SK-N-SH (cell line): ENCODE measurements at regions not wholly inside any gene's neighbourhood (a gene's known extent, or its start where the extent isn't known, plus 50 kb on each side); places are given as distances from the start of the nearest gene placed in this dataset.

ENCODE experiments used
- CTCF ChIA-PET: fragments of 300-600, 350-600 bp; formaldehyde crosslinking; extraction: SDS; loops from one replicate; lab custom pipeline; 2021; lab: Yijun Ruan, JAX
- POLR2A ChIA-PET: fragments of 350-600 bp; sonication (Branson Sonifier 250); formaldehyde crosslinking; extraction: SDS; loops from one replicate; lab custom pipeline; 2020; ENCODE audit warnings: antibody characterized with exemption, inconsistent platforms; lab: Yijun Ruan, JAX
- DNase-seq: peaks from one replicate; pipeline ENCODE4 v3.0.0; 2012
- H2AFZ ChIP-seq: fragments of 200-600 bp; sonication (generic); 2 replicates; pipeline ENCODE4 v1.8.1; 2016; ENCODE audit warnings: antibody characterized with exemption, mild to moderate bottlenecking, low read depth
- H3F3A ChIP-seq: fragments of 200-600 bp; sonication (generic); replicated peaks from 2 replicates; pipeline ENCODE3; 2016; ENCODE audit warnings: antibody characterized with exemption, mild to moderate bottlenecking; ENCODE audit not compliant: insufficient read depth
- H3K27ac ChIP-seq, 2 experiments: fragments of 200-500 bp in 1 of 2; fragments of 200-600 bp in 1 of 2; sonication (Bioruptor generic) in 1 of 2; sonication (generic), shearing (Covaris generic) in 1 of 2; 2 replicates each; pipeline versions ENCODE4 v1.5.1 to v1.6.1; 2014 to 2016; ENCODE audit warnings: low read depth in 2 of 2, inconsistent platforms in 1 of 2, low read length in 1 of 2, mild to moderate bottlenecking in 1 of 2, mixed read lengths in 1 of 2
- H3K27me3 ChIP-seq: fragments of 200-600 bp; sonication (generic), shearing (Covaris generic); 2 replicates; pipeline ENCODE4 v1.6.1; 2016; ENCODE audit warnings: mixed run types; ENCODE audit not compliant: insufficient read depth
- H3K36me3 ChIP-seq, 2 experiments: fragments of 200-500 bp in 1 of 2; fragments of 200-600 bp in 1 of 2; sonication (Bioruptor generic) in 1 of 2; sonication (generic) in 1 of 2; replicated peaks in 1 of 2; 2 replicates each; pipeline versions ENCODE3 to v1.5.1; 2014 to 2016; ENCODE audit warnings: low read length in 1 of 2, mild to moderate bottlenecking in 1 of 2; ENCODE audit not compliant: insufficient read depth in 2 of 2, control insufficient read depth in 1 of 2
- H3K4me1 ChIP-seq, 2 experiments: fragments of 200-500 bp in 1 of 2; fragments of 200-600 bp in 1 of 2; sonication (Bioruptor generic) in 1 of 2; sonication (generic), shearing (Covaris generic) in 1 of 2; 2 replicates each; pipeline versions ENCODE4 v1.5.1 to v1.6.1; 2014 to 2016; ENCODE audit warnings: low read depth in 1 of 2, low read length in 1 of 2, mixed run types in 1 of 2; ENCODE audit not compliant: insufficient read depth in 2 of 2, control insufficient read depth in 1 of 2
- H3K4me2 ChIP-seq: fragments of 200-600 bp; sonication (generic), shearing (Covaris generic); 2 replicates; pipeline ENCODE4 v1.6.1; 2017; ENCODE audit warnings: mixed run types
- H3K4me3 ChIP-seq, 2 experiments: fragments of 200-500 bp in 1 of 2; fragments of 200-600 bp in 1 of 2; sonication (Bioruptor generic) in 1 of 2; sonication (generic), shearing (Covaris generic) in 1 of 2; 2 replicates each; pipeline versions ENCODE4 v1.5.1 to v1.8.1; 2014 to 2016; ENCODE audit warnings: low read depth in 2 of 2, inconsistent platforms in 1 of 2, low read length in 1 of 2, mild to moderate bottlenecking in 1 of 2, mixed read lengths in 1 of 2, moderate library complexity in 1 of 2
- H3K79me2 ChIP-seq: fragments of 200-600 bp; sonication (generic); 2 replicates; pipeline ENCODE4 v1.8.1; 2017; ENCODE audit warnings: mild to moderate bottlenecking; ENCODE audit not compliant: insufficient read depth
- H3K9ac ChIP-seq: fragments of 200-600 bp; sonication (generic); 2 replicates; pipeline ENCODE4 v1.6.1; 2017; ENCODE audit warnings: mixed run types
- H3K9me2 ChIP-seq: fragments of 200-600 bp; sonication (generic); 2 replicates; pipeline ENCODE4 v1.6.1; 2017; ENCODE audit warnings: mixed run types
- H3K9me3 ChIP-seq: fragments of 200-600 bp; sonication (generic); 2 replicates; pipeline ENCODE4 v1.6.1; 2017; ENCODE audit warnings: mixed run types, mild to moderate bottlenecking, moderate library complexity
- H4K20me1 ChIP-seq: fragments of 200-600 bp; sonication (generic); 2 replicates; pipeline ENCODE4 v1.6.1; 2017; ENCODE audit warnings: mild to moderate bottlenecking, mixed run types; ENCODE audit not compliant: insufficient read depth
- CTCF ChIP-seq: fragments of 200-600 bp; sonication (generic); IDR thresholded peaks from 2 replicates; pipeline ENCODE4 v1.6.1; 2017; ENCODE audit warnings: antibody characterized with exemption, mild to moderate bottlenecking, moderate library complexity
- ELF1 ChIP-seq: IDR thresholded peaks from 2 replicates; pipeline ENCODE4 v1.4.0; 2012
- EP300 ChIP-seq, 2 experiments: IDR thresholded peaks; 2 replicates each; pipeline versions ENCODE4 v1.4.0 to v1.6.1; 2012; ENCODE audit warnings: borderline replicate concordance in 1 of 2, low read depth in 1 of 2, low read length in 1 of 2
- EZH2phosphoT487 ChIP-seq: fragments of 200-600 bp; sonication (generic); IDR thresholded peaks from 2 replicates; pipeline ENCODE4 v1.6.1; 2017; ENCODE audit warnings: low read depth, mixed run types, mild to moderate bottlenecking, antibody characterized with exemption, moderate library complexity, borderline replicate concordance
- FOXM1 ChIP-seq: IDR thresholded peaks from 2 replicates; pipeline ENCODE4 v1.4.0; 2012; ENCODE audit warnings: low read depth, mild to moderate bottlenecking
- GABPA ChIP-seq: IDR thresholded peaks from 2 replicates; pipeline ENCODE4 v1.4.0; 2012; ENCODE audit warnings: low read depth, mild to moderate bottlenecking
- GATA2 ChIP-seq: sonication (generic); formaldehyde crosslinking; IDR thresholded peaks from 2 replicates; pipeline ENCODE4 v1.5.0; 2020; ENCODE audit warnings: mild to moderate bottlenecking, missing genetic modification reagents
- MAX ChIP-seq: IDR thresholded peaks from 2 replicates; pipeline ENCODE4 v1.4.0; 2012; ENCODE audit warnings: low read depth
- MEF2A ChIP-seq: IDR thresholded peaks from 2 replicates; pipeline ENCODE4 v1.4.0; 2012; ENCODE audit warnings: low read depth, borderline replicate concordance
- MXI1 ChIP-seq: IDR thresholded peaks from 2 replicates; pipeline ENCODE4 v1.6.1; 2012; ENCODE audit warnings: mild to moderate bottlenecking, low read depth, low read length, improper control_type of control experiment
- PBX3 ChIP-seq: IDR thresholded peaks from 2 replicates; pipeline ENCODE4; 2012
- REST ChIP-seq: IDR thresholded peaks from 2 replicates; pipeline ENCODE4 v1.6.1; 2012; ENCODE audit warnings: mild to moderate bottlenecking, low read depth, low read length, moderate library complexity
- RFX5 ChIP-seq: IDR thresholded peaks from 2 replicates; pipeline ENCODE4 v1.6.1; 2012; ENCODE audit warnings: mild to moderate bottlenecking, improper control_type of control experiment, low read length
- RXRA ChIP-seq: IDR thresholded peaks from 2 replicates; pipeline ENCODE4 v1.4.0; 2012; ENCODE audit warnings: low read depth, mild to moderate bottlenecking, borderline replicate concordance
- SIN3A ChIP-seq: IDR thresholded peaks from 2 replicates; pipeline ENCODE4 v1.6.1; 2012; ENCODE audit warnings: low read depth, mild to moderate bottlenecking, low read length, moderate library complexity, borderline replicate concordance
- SMC3 ChIP-seq: IDR thresholded peaks from 2 replicates; pipeline ENCODE4 v1.6.1; 2012; ENCODE audit warnings: low read depth, low read length, improper control_type of control experiment
- TAF1 ChIP-seq: IDR thresholded peaks from 2 replicates; pipeline ENCODE4 v1.6.1; 2012; ENCODE audit warnings: low read depth, mild to moderate bottlenecking, low read length, moderate library complexity, borderline replicate concordance
- USF1 ChIP-seq: IDR thresholded peaks from 2 replicates; pipeline ENCODE4 v1.4.0; 2012; ENCODE audit warnings: low read depth, borderline replicate concordance
- USF2 ChIP-seq: fragments of 150-350 bp; IDR thresholded peaks from 2 replicates; pipeline ENCODE4 v1.6.1; 2017; ENCODE audit warnings: antibody characterized with exemption, low read length, low read depth, borderline replicate concordance
- ZBTB33 ChIP-seq: IDR thresholded peaks from 2 replicates; pipeline ENCODE4 v1.4.0; 2012; ENCODE audit warnings: low read depth, borderline replicate concordance
- WGBS: methylation state at CpG from one replicate; pipeline ENCODE4 v1.1.6; 2017; ENCODE audit warnings: low lambda C conversion rate; 5-methylcytosine and 5-hydroxymethylcytosine counted together

- peaks cover 2% of the 10 kb centered on the region; the same call in 1 of the 2 replicates for H3K9me2 ChIP-seq
- TF ChIP-seq RFX5 (no peak), EP300 (IDR thresholded peaks at IDR 0.05; ENCODE audit: borderline replicate concordance in 1 of 2, low read depth in 1 of 2, low read length in 1 of 2) (no peak), GATA2 (CRISPR knock-in tag) (no peak), SMC3 (no peak), ELF1 (no peak), MXI1 (no peak), PBX3 (no peak), MEF2A (no peak), SIN3A (no peak), TAF1 (no peak), RXRA (no peak), CTCF (no peak), ZBTB33 (no peak), GABPA (no peak), FOXM1 (no peak), USF2 (no peak), EZH2phosphoT487 (no peak), REST (no peak), USF1 (no peak), MAX (no peak)
- TF ChIP-seq, all 33 proteins: peak for 0
- DNase-seq: no peak
- H3K27ac ChIP-seq: no peak overlapping the region
- no peak overlapping the region for H3K9ac ChIP-seq
- H3K36me3 ChIP-seq: no peaks in the 10 kb centered on the region
- ChIA-PET POLR2A (no interaction called here), CTCF (no interaction called here)
- H3K27me3 ChIP-seq: no peaks in the 10 kb centered on the region
- no peak overlapping the region for H3K4me2 ChIP-seq
- H4K20me1 ChIP-seq: no peaks in the 10 kb centered on the region
- no peak overlapping the region for H2AFZ ChIP-seq
- H3K79me2 ChIP-seq: no peaks in the 10 kb centered on the region
- 2% methylated on average over 3 of the region's 3 CpGs for WGBS
- H3K4me1 ChIP-seq: no peaks in the 10 kb centered on the region
- no peaks in the 10 kb centered on the region for H3F3A ChIP-seq
- H3K9me3 ChIP-seq: no peaks in the 10 kb centered on the region
- no peak overlapping the region for H3K4me3 ChIP-seq
Observed at GRCh38 chrX:34826964-34827363, 115.6 kb upstream of the FAM47B start.
